Kidney epithelial cell (primary cell): ENCODE measurements at regions not wholly inside any gene's neighbourhood (a gene's known extent, or its start where the extent isn't known, plus 50 kb on each side); places are given as distances from the start of the nearest gene placed in this dataset.

Source experiments
- DNase-seq: peaks from one replicate; pipeline ENCODE4 v3.0.0-alpha.2; 2010; ENCODE audit warnings: low read depth
- H3K27me3 ChIP-seq: 2 replicates; pipeline ENCODE4 v1.6.0; 2011; ENCODE audit warnings: low read length; ENCODE audit not compliant: control insufficient read depth, insufficient read depth
- H3K36me3 ChIP-seq: 2 replicates; pipeline ENCODE4 v1.5.1; 2011; ENCODE audit warnings: low read length; ENCODE audit not compliant: control insufficient read depth, insufficient read depth
- H3K4me3 ChIP-seq: 2 replicates; pipeline ENCODE4 v1.5.1; 2011; ENCODE audit warnings: low read depth, mild to moderate bottlenecking, control low read depth, low read length
- TF ChIP-seq, protein P1 (sequence below): IDR thresholded peaks from 2 replicates; pipeline ENCODE4 v1.5.1; 2011; ENCODE audit warnings: mild to moderate bottlenecking, moderate library complexity, low read length, control low read depth, inconsistent platforms; ENCODE audit not compliant: insufficient read depth, poor library complexity, severe bottlenecking

- Histone ChIP-seq H3K4me3 (no peak overlapping the region), H3K27me3 (no peaks in the 10 kb centered on the region), H3K36me3 (no peaks in the 10 kb centered on the region)
- TF ChIP-seq, protein P1, sequence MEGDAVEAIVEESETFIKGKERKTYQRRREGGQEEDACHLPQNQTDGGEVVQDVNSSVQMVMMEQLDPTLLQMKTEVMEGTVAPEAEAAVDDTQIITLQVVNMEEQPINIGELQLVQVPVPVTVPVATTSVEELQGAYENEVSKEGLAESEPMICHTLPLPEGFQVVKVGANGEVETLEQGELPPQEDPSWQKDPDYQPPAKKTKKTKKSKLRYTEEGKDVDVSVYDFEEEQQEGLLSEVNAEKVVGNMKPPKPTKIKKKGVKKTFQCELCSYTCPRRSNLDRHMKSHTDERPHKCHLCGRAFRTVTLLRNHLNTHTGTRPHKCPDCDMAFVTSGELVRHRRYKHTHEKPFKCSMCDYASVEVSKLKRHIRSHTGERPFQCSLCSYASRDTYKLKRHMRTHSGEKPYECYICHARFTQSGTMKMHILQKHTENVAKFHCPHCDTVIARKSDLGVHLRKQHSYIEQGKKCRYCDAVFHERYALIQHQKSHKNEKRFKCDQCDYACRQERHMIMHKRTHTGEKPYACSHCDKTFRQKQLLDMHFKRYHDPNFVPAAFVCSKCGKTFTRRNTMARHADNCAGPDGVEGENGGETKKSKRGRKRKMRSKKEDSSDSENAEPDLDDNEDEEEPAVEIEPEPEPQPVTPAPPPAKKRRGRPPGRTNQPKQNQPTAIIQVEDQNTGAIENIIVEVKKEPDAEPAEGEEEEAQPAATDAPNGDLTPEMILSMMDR, result no peak
- no peak for DNase-seq
Observed at GRCh38 chr2:37873749-37874330, 51.2 kb upstream of the RMDN2 start.

- no peak overlapping the region for H3K4me3 ChIP-seq
- H3K27me3 ChIP-seq, result no peaks in the 10 kb centered on the region
- DNase-seq, result no peak
- H3K36me3 ChIP-seq, result no peaks in the 10 kb centered on the region
- TF ChIP-seq, protein P1, result no peak
Observed at GRCh38 chr2:37874470-37874869, 50.6 kb upstream of the RMDN2 start.
